GM23248 (cell line): ENCODE measurements at regions not wholly inside any gene's neighbourhood (a gene's known extent, or its start where the extent isn't known, plus 50 kb on each side); places are given as distances from the start of the nearest gene placed in this dataset.
"Not testable (repeated sequence)": the region's sequence is repeated elsewhere in the genome, so short reads cannot be mapped to it uniquely, and the experiment has no call there.

ENCODE experiments used
- DNase-seq: peaks from one replicate; pipeline ENCODE4 v3.0.0-alpha.2; 2015
- H2AFZ ChIP-seq: fragments of 200-600 bp; sonication (generic); 2 replicates; pipeline ENCODE4 v1.6.1; 2016; ENCODE audit warnings: antibody characterized with exemption
- H3F3A ChIP-seq: fragments of 200-600 bp; sonication (generic); 2 replicates; pipeline ENCODE4 v1.6.1; 2016; ENCODE audit warnings: mild to moderate bottlenecking, antibody characterized with exemption, mixed run types; ENCODE audit not compliant: insufficient read depth
- H3K27ac ChIP-seq: fragments of 200-600 bp; sonication (generic); 2 replicates; pipeline ENCODE4 v1.5.1; 2016; ENCODE audit warnings: mild to moderate bottlenecking
- H3K27me3 ChIP-seq: fragments of 200-600 bp; sonication (generic); replicated peaks from 2 replicates; pipeline ENCODE4 v1.6.1; 2016; ENCODE audit warnings: mild to moderate bottlenecking; ENCODE audit not compliant: insufficient read depth
- H3K36me3 ChIP-seq: fragments of 200-600 bp; sonication (generic); 2 replicates; pipeline ENCODE4 v1.6.1; 2016; ENCODE audit warnings: low read depth, mild to moderate bottlenecking
- H3K4me1 ChIP-seq: fragments of 200-600 bp; sonication (generic); 2 replicates; pipeline ENCODE4 v1.6.1; 2016; ENCODE audit warnings: mild to moderate bottlenecking; ENCODE audit not compliant: insufficient read depth
- H3K4me2 ChIP-seq: fragments of 200-600 bp; sonication (generic); one replicate; pipeline ENCODE4 v1.6.1; 2016; ENCODE audit warnings: mild to moderate bottlenecking; ENCODE audit not compliant: unreplicated experiment
- H3K4me3 ChIP-seq: fragments of 200-600 bp; sonication (generic); 2 replicates; pipeline ENCODE4 v1.5.1; 2016; ENCODE audit warnings: mild to moderate bottlenecking
- H3K79me2 ChIP-seq: fragments of 200-600 bp; sonication (generic); 2 replicates; pipeline ENCODE4 v1.6.1; 2016; ENCODE audit warnings: mild to moderate bottlenecking; ENCODE audit not compliant: insufficient read depth
- H3K9ac ChIP-seq: fragments of 200-600 bp; sonication (generic); 2 replicates; pipeline ENCODE4 v1.6.1; 2016; ENCODE audit warnings: mild to moderate bottlenecking
- H3K9me2 ChIP-seq: fragments of 200-600 bp; sonication (generic); 2 replicates; pipeline ENCODE4 v1.6.1; 2016; ENCODE audit warnings: mixed run types, mild to moderate bottlenecking, moderate library complexity; ENCODE audit not compliant: insufficient read depth
- H3K9me3 ChIP-seq: fragments of 200-600 bp; sonication (generic); one replicate; pipeline ENCODE4 v1.6.1; 2017; ENCODE audit warnings: low read depth
- H4K20me1 ChIP-seq: fragments of 200-600 bp; sonication (generic); 2 replicates; pipeline ENCODE4 v1.6.0; 2016; ENCODE audit not compliant: insufficient read depth
- EZH2 ChIP-seq: fragments of 200-600 bp; sonication (generic); IDR thresholded peaks from 2 replicates; pipeline ENCODE4 v1.6.1; 2018; ENCODE audit warnings: antibody characterized with exemption, mild to moderate bottlenecking; ENCODE audit not compliant: insufficient read depth, poor library complexity, severe bottlenecking
- EZH2phosphoT487 ChIP-seq: fragments of 200-600 bp; sonication (generic); IDR thresholded peaks from 2 replicates; pipeline ENCODE4 v1.6.1; 2018; ENCODE audit warnings: antibody characterized with exemption, moderate library complexity, mild to moderate bottlenecking, low read depth; ENCODE audit not compliant: insufficient read depth
- WGBS, 2 experiments: methylation state at CpG; one replicate each; pipeline ENCODE4 v1.1.6; 2015 to 2017; ENCODE audit warnings: low lambda C conversion rate in 2 of 2, low coverage in 1 of 2; ENCODE audit errors: missing lambda C conversion rate in 2 of 2; 5-methylcytosine and 5-hydroxymethylcytosine counted together
- in situ Hi-C: fragments of 300-500 bp; cut with MboI; formaldehyde crosslinking; loops from 2 replicates; pipeline ENCODE4 v1.15.0; 2020

DNA sequence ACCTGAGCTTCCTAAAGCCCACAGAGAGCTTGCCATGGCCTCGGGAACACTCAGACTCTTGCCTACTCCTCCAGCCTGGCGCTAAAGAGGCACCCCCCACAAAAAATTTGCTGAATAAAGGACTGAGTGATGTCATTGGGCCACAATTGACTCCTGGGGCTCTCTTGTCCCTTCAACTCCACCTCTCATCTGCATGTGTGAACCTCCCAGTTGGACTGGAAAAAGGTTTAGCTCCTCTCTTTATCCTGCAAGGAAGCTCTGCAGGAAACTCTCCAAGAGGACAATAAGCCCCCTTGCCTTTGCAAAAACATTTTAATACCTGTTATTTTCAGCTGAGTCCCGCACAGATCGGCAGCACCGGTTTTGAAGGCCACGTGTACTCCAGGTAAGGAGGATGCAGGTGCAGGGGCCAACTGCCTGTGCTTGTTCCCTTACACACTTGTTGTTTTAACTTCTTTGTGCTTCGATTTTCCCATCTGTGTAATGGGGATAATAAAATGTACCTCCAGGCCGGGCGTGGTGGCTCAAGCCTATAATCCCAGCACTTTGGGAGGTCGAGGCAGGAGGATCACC, 107.3 kb downstream of the TFAP2C start:
- Histone ChIP-seq H3K9me3 (no peaks in the 10 kb centered on the region), H4K20me1 (no peaks in the 10 kb centered on the region), H3K9me2 (no peaks in the 10 kb centered on the region), H3K27me3 (no peaks in the 10 kb centered on the region), H3K36me3 (no peaks in the 10 kb centered on the region), H3K4me2 (no peak overlapping the region), H3F3A (no peaks in the 10 kb centered on the region), H3K4me3 (no peak overlapping the region), H3K27ac (no peak overlapping the region), H3K9ac (no peak overlapping the region), H2AFZ (no peak overlapping the region), H3K79me2 (no peaks in the 10 kb centered on the region), H3K4me1 (no peaks in the 10 kb centered on the region)
- in situ Hi-C loops, result no loop called here
- 69 to 72% methylated on average over 10 of the region's 10 CpGs for WGBS, 2 experiments
- no peak for DNase-seq
- no peak for TF ChIP-seq EZH2phosphoT487

DNA sequence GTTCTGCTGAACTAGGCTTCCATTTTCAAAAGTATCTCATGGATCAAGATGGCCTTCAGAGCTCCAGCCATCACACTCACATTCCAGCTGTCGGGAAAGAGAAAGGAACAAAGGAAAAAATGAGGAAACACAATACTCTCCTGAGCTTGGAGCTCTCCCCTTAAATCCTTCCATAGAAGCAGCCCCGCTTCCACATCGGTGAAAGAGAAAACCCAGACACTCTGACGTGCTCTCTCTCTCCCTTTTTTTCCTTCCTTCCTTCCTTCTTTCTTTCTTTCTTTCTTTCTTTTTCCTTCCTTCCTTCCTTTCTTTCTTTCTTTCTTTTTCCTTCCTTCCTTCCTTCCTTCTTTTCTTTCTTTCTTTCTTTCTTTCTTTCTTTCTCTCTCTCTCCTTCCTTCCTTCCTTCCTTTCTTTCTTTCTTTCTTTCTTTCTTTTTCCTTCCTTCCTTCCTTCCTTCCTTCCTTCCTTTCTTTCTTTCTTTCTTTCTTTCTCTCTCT, 115.3 kb downstream of the TFAP2C start:
- H3K9me3 ChIP-seq, H3K27me3 ChIP-seq, H3F3A ChIP-seq, DNase-seq, H3K36me3 ChIP-seq, H3K9ac ChIP-seq, H3K9me2 ChIP-seq, H3K4me1 ChIP-seq, H3K4me2 ChIP-seq, H3K27ac ChIP-seq, H2AFZ ChIP-seq, H4K20me1 ChIP-seq, H3K4me3 ChIP-seq, H3K79me2 ChIP-seq, in situ Hi-C loops: not testable (repeated sequence)
- WGBS, 2 experiments, result 85 to 97% methylated on average over 4 of the region's 4 CpGs

DNA sequence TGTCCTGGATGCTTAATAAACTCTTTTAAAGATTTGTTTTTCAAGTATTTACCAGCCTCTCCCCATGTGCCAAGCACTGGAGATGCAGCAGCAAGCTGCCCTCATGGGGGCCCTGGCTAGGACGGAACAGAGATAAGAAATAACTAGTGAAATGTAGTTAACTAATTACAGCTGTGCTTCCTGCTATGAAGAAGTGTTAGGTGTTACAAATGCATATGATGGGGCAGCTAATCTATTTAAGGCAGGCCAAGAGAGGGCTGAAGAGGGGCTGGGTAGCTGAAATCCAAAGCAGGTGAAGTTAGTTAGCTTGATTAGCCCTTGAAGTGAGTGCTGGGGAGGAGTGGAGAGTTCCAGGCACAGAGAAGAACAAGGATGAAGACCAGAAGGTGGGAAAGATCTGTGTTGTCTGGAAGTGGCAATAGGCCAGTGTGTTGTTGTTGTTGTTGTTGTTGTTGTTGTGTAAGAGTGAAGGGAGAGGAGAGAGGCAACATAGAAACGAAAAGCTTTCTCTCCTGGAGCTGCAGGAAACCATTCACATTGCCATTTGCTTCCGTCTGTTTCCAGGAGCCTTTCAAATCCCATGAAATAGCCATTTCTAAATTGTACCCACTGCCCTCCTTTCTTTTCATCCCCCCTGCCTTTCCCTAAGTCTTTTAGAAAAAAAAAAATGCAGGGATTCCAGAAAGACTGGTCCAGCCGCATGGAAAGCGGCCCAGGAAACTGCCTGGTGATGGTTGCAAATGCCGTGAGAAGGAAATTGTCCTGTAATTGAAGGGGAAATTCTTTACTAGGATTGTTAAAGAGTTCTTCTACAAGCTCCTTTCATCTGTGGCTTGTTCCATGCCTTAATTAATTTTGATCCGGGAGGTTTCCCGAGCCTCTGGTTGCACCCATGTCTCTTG, 119.6 kb downstream of the TFAP2C start:
- H3K79me2 ChIP-seq, result no peaks in the 10 kb centered on the region
- H3K4me1 ChIP-seq, result peaks cover 4% of the 10 kb centered on the region; the same call in 1 of the 2 replicates
- no peaks in the 10 kb centered on the region for H3K9me3 ChIP-seq
- H4K20me1 ChIP-seq, result no peaks in the 10 kb centered on the region
- no peak overlapping the region for H3K27ac ChIP-seq
- no peak overlapping the region for H3K4me2 ChIP-seq
- no peak overlapping the region for H2AFZ ChIP-seq
- H3K36me3 ChIP-seq, result no peaks in the 10 kb centered on the region
- DNase-seq, result no peak
- in situ Hi-C loops, result no loop called here
- H3K9me2 ChIP-seq, result no peaks in the 10 kb centered on the region
- H3K4me3 ChIP-seq, result no peak overlapping the region
- TF ChIP-seq EZH2 (no peak), EZH2phosphoT487 (no peak)
- no peak overlapping the region for H3K9ac ChIP-seq
- 0 out of 2 replicates have a peak, but pooled peaks cover 8% of the 10 kb centered on the region for H3F3A ChIP-seq
- WGBS, 2 experiments, result 85% methylated on average over 8 of the region's 8 CpGs
- H3K27me3 ChIP-seq, result peaks cover 6% of the 10 kb centered on the region; the same call in 1 of the 2 replicates

DNA sequence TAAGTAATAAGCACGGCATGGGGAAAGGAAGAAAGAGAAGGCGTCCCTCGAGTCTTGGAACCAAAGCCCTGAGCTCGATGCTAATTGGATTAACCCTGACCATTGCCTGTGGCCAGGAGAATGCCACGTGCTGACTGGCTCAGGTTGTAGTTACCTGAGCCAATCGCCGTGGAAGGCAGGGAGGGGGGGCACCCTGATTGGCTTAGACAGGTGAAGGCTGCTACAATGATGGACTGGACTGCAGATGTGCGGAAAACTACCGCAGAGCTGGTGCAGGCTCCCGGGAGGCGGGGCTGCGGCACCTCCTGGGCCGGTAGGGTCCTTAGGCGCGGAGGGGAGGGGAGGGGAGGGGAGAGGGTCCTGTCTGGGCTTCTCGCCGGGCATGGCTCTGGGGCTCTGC, 121.3 kb downstream of the TFAP2C start:
- Histone ChIP-seq H3K9ac (no peak overlapping the region), H3K27me3 (peaks cover 6% of the 10 kb centered on the region; the same call in 1 of the 2 replicates), H3F3A (0 out of 2 replicates have a peak, but pooled peaks cover 8% of the 10 kb centered on the region), H3K4me1 (peaks cover 4% of the 10 kb centered on the region; the same call in 1 of the 2 replicates), H4K20me1 (no peaks in the 10 kb centered on the region), H2AFZ (no peak overlapping the region), H3K4me2 (no peak overlapping the region), H3K9me2 (no peaks in the 10 kb centered on the region), H3K9me3 (no peaks in the 10 kb centered on the region), H3K36me3 (no peaks in the 10 kb centered on the region), H3K27ac (no peak overlapping the region), H3K4me3 (no peak overlapping the region), H3K79me2 (no peaks in the 10 kb centered on the region)
- WGBS, 2 experiments, result 29 to 47% methylated on average over 11 to 17 of the region's 17 CpGs
- in situ Hi-C loops, result no loop called here
- DNase-seq, result no peak
- no peak for TF ChIP-seq EZH2
- TF ChIP-seq EZH2phosphoT487, result no peak
